Erythroblast (primary cell): ENCODE measurements at regions not wholly inside any gene's neighbourhood (a gene's known extent, or its start where the extent isn't known, plus 50 kb on each side); places are given as distances from the start of the nearest gene placed in this dataset.

Source experiments
- GATA1 ChIP-seq: IDR thresholded peaks from 2 replicates; pipeline ENCODE4 v1.6.1; 2011; ENCODE audit warnings: low read depth, mild to moderate bottlenecking, control low read depth, low read length, moderate library complexity
- POLR2A ChIP-seq: IDR thresholded peaks from 2 replicates; pipeline ENCODE4 v1.6.1; 2011; ENCODE audit warnings: mild to moderate bottlenecking, low read length

- TF ChIP-seq POLR2A (no peak), GATA1 (no peak)
These were observed 189.6 kb upstream of the CDKN2B start for GRCh38 chr9:22198681-22199080.
